Natural killer cell treated with Interleukin-12 subunit alpha and Interleukin-12 subunit beta and Interleukin-15 and Interleukin-18, amount 100 ng/mL, for 72 hours (primary cell): ENCODE measurements at regions not wholly inside any gene's neighbourhood (a gene's known extent, or its start where the extent isn't known, plus 50 kb on each side); places are given as distances from the start of the nearest gene placed in this dataset.

Experiments used
- ATAC-seq, 2 donors: fragments of 150-1000 bp; cut with Tn5 transposase in 1 of 2; sonication (Bioruptor Pico), chemical (Tn5 transposase) in 1 of 2; 2 replicates each; pipeline ENCODE4 v1.10.0; 2021
- DNase-seq: peaks from one replicate; pipeline ENCODE4 v3.0.0; 2022; ENCODE audit warnings: low spot score
- H3K27ac Mint-ChIP-seq, 2 donors: 1 replicate in 1 of 2; 2 replicates in 1 of 2; pipeline ENCODE4 v1.8.0; 2022; ENCODE audit warnings: mixed read lengths in 2 of 2, mild to moderate bottlenecking in 1 of 2, moderate library complexity in 1 of 2
- H3K27me3 Mint-ChIP-seq, 2 donors: 1 replicate in 1 of 2; 2 replicates in 1 of 2; pipeline ENCODE4 v1.8.0; 2022; ENCODE audit warnings: mixed read lengths in 2 of 2
- H3K36me3 Mint-ChIP-seq: one replicate; pipeline ENCODE4 v1.8.0; 2022; ENCODE audit warnings: mixed read lengths
- H3K4me1 Mint-ChIP-seq, 2 donors: 1 replicate in 1 of 2; 2 replicates in 1 of 2; pipeline ENCODE4 v1.8.0; 2022; ENCODE audit warnings: low read depth in 2 of 2, mixed read lengths in 2 of 2, mild to moderate bottlenecking in 1 of 2
- H3K4me3 Mint-ChIP-seq: one replicate; pipeline ENCODE4 v1.8.0; 2022; ENCODE audit warnings: mixed read lengths
- H3K9me3 Mint-ChIP-seq: 2 replicates; pipeline ENCODE4 v1.8.0; 2022; ENCODE audit warnings: mixed read lengths

DNA sequence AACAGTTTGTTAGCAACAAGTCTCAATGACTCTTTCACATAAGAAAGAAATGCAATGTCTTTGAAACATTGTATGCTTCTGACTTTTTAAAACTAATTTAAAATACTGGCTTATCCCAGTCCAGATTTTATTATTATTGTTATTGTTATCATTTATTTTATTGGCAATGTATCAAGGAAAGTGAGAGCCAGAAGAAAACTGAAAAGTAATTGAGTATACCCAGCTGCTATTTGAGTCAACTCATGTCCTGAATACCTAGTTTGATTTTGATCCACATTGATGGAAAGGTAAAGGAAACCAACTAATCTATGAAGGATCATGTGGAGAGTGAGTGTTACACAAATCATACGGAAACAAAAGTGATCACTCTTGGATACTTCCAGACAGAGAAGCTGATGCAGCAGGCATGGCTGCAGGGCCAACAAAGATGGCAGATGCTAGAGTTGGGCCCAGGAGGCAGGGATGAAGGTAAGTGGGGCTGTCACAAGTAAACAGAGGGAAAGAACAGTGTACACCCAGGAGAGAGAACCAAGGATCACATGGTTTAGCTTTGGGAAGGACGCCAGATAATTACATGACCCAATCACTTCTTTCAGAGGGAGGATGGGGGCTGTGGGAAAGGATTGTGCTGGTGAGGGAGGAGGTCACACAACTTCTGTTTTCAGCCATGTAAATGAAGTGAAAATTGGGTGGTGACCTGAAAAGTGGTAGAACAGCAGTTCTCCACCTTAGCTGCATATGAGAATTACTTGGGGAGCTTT is 179.2 kb upstream of the NAMPT start:
- ATAC-seq, result no peak
- Mint-ChIP-seq H3K4me3 (no peak overlapping the region), H3K9me3 (peaks cover 7% of the 10 kb centered on the region), H3K27ac (peak overlapping the region in 1 of 2 donors; percentile 14), H3K4me1 (peaks cover 19 to 23% of the 10 kb centered on the region in 2 donors), H3K27me3 (peaks cover 9 to 11% of the 10 kb centered on the region in 2 donors), H3K36me3 (no peaks in the 10 kb centered on the region)
- DNase-seq, result no peak

GRCh38 chr7:106462914-106463482 is 178.2 kb upstream of the NAMPT start:
- no peaks in the 10 kb centered on the region for H3K36me3 Mint-ChIP-seq
- H3K9me3 Mint-ChIP-seq, result peaks cover 5% of the 10 kb centered on the region
- H3K4me3 Mint-ChIP-seq, result peak overlapping the region; percentile 26
- H3K4me1 Mint-ChIP-seq, result peaks cover 19 to 22% of the 10 kb centered on the region in 2 donors
- ATAC-seq (no peak), DNase-seq (no peak)
- H3K27ac Mint-ChIP-seq, result peak overlapping the region in 1 of 2 donors; percentile 64
- peaks cover 0 to 11% of the 10 kb centered on the region in 2 donors for H3K27me3 Mint-ChIP-seq

GRCh38 chr7:106462365-106462859 is 177.6 kb upstream of the NAMPT start:
- DNase-seq (no peak), ATAC-seq (peak in 1 of 2 donors; percentile 49)
- Mint-ChIP-seq H3K9me3 (peaks cover 5% of the 10 kb centered on the region), H3K4me3 (peak overlapping the region; percentile 26), H3K27ac (peak overlapping the region; percentile 36 to 64), H3K36me3 (no peaks in the 10 kb centered on the region), H3K27me3 (peaks cover 0 to 11% of the 10 kb centered on the region in 2 donors), H3K4me1 (peaks cover 19 to 22% of the 10 kb centered on the region in 2 donors)

- H3K27me3 Mint-ChIP-seq, result peaks cover 0 to 7% of the 10 kb centered on the region in 2 donors
- H3K36me3 Mint-ChIP-seq, result no peaks in the 10 kb centered on the region
- no peak for DNase-seq
- H3K9me3 Mint-ChIP-seq, result peaks cover 5% of the 10 kb centered on the region
- H3K27ac Mint-ChIP-seq, result peak overlapping the region in 1 of 2 donors; percentile 64
- peaks cover 19 to 22% of the 10 kb centered on the region in 2 donors for H3K4me1 Mint-ChIP-seq
- H3K4me3 Mint-ChIP-seq, result no peak overlapping the region
- no peak for ATAC-seq
Measured at GRCh38 chr7:106460792-106461254, 176.0 kb upstream of the NAMPT start.

DNA sequence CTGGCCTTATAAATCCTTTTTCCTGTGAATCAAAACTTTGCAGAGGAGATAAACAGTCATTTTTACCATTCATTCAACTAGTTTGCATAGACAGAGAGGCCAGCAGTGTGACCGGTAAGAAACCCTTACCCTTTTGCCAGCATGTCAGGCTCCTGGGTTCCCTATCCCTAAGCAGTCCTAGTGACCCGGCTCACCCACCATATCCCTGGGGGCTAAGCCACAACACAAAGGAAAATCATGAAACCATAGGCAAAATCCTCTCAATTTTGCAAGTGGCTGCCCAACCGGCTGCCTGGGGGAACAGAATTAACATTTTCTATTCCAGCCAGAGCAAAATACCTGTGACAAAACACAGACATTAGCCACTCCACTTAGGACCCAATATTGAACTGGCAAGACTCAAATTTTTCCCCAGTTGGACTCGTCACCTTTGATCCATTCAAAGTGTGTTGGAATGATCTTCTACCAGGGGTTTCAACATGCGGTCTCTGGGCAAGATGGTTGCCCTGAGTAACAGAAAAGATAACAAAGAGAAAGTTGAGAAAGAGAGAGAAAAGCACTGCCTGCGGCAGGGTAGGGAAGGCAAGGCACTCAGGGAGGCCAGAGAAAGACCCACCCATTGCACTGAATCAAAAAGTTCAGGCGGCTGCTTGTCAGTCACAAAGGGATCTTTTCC is 174.8 kb upstream of the NAMPT start:
- ATAC-seq, result no peak
- Mint-ChIP-seq H3K36me3 (no peaks in the 10 kb centered on the region), H3K9me3 (peaks cover 5% of the 10 kb centered on the region)

GRCh38 chr7:106457678-106458077 is 172.9 kb upstream of the NAMPT start:
- ATAC-seq, result no peak

More for the DNA sequence above, 174.8 kb upstream of the NAMPT start:
- peak overlapping the region in 1 of 2 donors; percentile 64 for H3K27ac Mint-ChIP-seq
- H3K4me1 Mint-ChIP-seq, result peaks cover 19 to 22% of the 10 kb centered on the region in 2 donors
- peaks cover 0 to 9% of the 10 kb centered on the region in 2 donors for H3K27me3 Mint-ChIP-seq
- H3K4me3 Mint-ChIP-seq, result no peak overlapping the region
- no peak for DNase-seq

DNA sequence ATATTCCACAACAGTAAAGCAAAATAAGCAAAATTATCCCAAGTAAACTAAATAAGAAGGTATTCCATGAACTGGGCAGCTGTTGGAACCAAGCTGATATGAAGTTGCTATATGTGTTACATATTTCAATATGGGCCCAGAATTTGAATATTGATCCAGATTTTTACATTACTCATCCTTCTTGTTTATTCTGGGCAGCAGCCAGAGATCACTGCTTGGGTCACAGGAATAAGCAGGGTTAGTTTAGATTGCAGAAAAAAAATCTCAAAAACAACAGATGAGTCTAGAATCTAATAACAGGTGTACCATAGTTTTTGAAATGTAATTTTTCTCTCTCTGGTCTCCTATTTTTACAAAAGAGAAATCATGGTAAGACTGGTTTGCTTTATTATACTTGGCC is 171.5 kb upstream of the NAMPT start:
- DNase-seq, result no peak
- Mint-ChIP-seq H3K4me3 (no peak overlapping the region), H3K4me1 (peaks cover under 1 to 2% of the 10 kb centered on the region in 2 donors), H3K27me3 (peaks cover 0 to 9% of the 10 kb centered on the region in 2 donors), H3K9me3 (peaks cover 2% of the 10 kb centered on the region), H3K36me3 (no peaks in the 10 kb centered on the region), H3K27ac (no peak overlapping the region)
- no peak for ATAC-seq

More at GRCh38 chr7:106457678-106458077, 172.9 kb upstream of the NAMPT start:
- DNase-seq, result no peak
- H3K27me3 Mint-ChIP-seq, result peaks cover 0 to 9% of the 10 kb centered on the region in 2 donors
- peaks cover 14 to 15% of the 10 kb centered on the region in 2 donors for H3K4me1 Mint-ChIP-seq
- no peak overlapping the region for H3K4me3 Mint-ChIP-seq
- peaks cover 5% of the 10 kb centered on the region for H3K9me3 Mint-ChIP-seq
- no peak overlapping the region for H3K27ac Mint-ChIP-seq
- H3K36me3 Mint-ChIP-seq, result no peaks in the 10 kb centered on the region

DNA sequence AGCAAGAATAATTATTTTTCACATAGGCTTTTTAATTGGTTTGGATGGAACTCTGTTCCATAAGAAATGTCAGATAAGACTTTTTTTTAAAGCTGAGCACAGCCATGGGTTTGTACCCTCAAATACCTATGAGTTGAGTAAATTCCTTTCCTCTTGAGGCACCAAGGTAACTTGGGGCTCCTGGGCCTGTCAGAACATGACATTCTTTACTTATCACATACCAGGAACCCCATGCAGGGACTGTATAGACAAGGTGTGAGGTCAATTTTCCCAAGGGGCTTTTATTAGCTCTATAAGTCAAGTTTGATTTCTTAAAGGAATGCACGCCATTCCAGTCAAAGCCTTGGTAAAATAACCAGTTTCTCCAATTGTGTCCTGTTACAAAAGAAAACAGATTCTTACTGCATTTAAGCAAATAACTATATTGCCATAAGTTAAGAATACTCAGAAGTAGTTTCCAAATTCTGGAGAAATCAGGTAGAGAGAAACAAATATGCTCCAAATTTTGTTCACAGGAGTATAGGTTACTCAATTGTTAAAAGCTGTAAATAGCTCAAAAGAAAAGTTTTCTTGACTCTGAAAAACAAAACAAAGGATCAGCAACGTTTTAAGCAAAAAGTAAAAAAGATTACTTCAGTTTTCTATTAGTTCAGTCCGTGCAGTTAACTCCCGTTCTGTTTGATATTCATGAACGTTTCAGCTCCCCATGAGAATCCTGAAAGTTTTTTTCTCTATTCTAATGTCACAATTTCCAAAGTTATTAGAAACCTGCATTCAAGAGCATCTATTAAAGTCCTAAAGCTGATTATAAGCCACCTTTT is 167.5 kb upstream of the NAMPT start:
- H3K36me3 Mint-ChIP-seq, result peaks cover 9% of the 10 kb centered on the region
- no peak for ATAC-seq
- H3K27me3 Mint-ChIP-seq, result peaks cover 0 to 11% of the 10 kb centered on the region in 2 donors
- no peak for DNase-seq
- H3K4me1 Mint-ChIP-seq, result peaks cover 5 to 22% of the 10 kb centered on the region in 2 donors
- peaks cover 10% of the 10 kb centered on the region for H3K9me3 Mint-ChIP-seq
- H3K27ac Mint-ChIP-seq, result no peak overlapping the region
- H3K4me3 Mint-ChIP-seq, result no peak overlapping the region

- Mint-ChIP-seq H3K4me1 (peaks cover 5 to 22% of the 10 kb centered on the region in 2 donors), H3K9me3 (peaks cover 10% of the 10 kb centered on the region), H3K27me3 (peaks cover 0 to 11% of the 10 kb centered on the region in 2 donors)
Measured at GRCh38 chr7:106451171-106451570, 166.4 kb upstream of the NAMPT start.

DNA sequence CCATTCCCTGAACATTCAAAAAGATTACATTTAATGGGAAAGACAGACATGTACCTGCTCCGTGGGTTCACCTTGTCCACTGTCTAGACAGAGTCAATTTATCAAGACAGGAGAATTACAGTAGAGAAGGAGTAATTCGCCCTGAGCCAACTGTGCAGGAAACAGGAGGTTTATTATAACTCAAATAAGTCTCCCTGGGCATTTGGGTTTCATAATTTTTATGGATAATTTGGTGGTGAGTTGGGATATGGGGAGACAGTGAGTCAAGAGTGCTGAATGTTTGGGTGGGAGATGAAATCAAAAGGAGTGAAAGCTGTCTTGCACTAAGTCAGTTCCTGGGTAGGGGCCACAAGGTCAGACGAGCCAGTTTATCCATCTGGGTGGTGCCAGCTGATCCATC is 165.9 kb upstream of the NAMPT start:
- H3K27ac Mint-ChIP-seq, result peak overlapping the region in 1 of 2 donors; percentile 29
- ATAC-seq (no peak), DNase-seq (no peak)
- peaks cover 5 to 22% of the 10 kb centered on the region in 2 donors for H3K4me1 Mint-ChIP-seq
- H3K9me3 Mint-ChIP-seq, result peaks cover 10% of the 10 kb centered on the region
- no peak overlapping the region for H3K4me3 Mint-ChIP-seq
- peaks cover 9% of the 10 kb centered on the region for H3K36me3 Mint-ChIP-seq
- peaks cover 1 to 11% of the 10 kb centered on the region in 2 donors for H3K27me3 Mint-ChIP-seq

More at GRCh38 chr7:106451171-106451570, 166.4 kb upstream of the NAMPT start:
- no peak overlapping the region for H3K27ac Mint-ChIP-seq
- no peak overlapping the region for H3K4me3 Mint-ChIP-seq
- no peak for DNase-seq
- no peak for ATAC-seq
- H3K36me3 Mint-ChIP-seq, result peaks cover 9% of the 10 kb centered on the region

DNA sequence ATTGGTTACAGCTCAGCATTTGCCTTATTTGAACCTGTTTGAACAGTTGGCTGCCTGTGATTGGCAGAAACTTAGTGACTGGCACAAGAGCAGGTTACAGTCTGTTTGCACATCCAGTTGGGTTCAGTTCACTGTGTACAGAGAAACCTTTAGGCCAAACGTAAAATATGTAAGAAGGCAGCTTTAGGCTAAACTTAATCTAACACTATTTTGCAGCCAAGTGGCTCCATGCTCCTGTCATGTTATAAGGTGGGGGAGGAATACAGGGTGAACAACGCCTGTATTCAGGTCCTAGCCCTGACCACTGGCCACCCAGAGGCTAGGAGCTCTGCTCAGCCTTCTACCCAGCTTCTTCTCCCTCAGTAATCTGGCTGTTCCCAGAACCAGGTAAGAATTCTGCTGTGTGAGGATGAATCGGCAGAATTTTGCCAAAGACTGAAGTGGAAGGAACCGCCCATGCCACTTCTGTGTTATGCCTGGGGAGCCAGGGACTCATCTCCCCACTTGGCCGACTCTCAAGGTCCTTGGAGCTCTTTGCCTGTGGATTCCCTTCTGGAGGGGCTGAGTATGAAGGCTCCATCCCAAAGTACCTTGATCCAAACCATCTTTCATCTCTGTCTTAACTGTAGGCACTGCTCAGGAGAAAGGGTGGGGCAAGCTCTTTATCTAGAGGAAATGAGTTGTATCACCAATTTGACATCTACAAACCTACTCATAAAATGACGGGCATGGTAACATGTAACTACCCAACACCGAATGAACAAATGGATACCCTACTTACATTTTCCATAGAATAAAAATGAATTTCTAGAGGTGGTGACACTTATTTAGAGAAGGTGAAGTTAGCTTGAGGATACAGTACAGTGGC is 164.4 kb upstream of the NAMPT start:
- H3K4me3 Mint-ChIP-seq, result peak overlapping the region; percentile 4
- H3K36me3 Mint-ChIP-seq, result peaks cover 9% of the 10 kb centered on the region
- ATAC-seq (peak; percentile 40 to 51), DNase-seq (no peak)
- H3K27me3 Mint-ChIP-seq, result peaks cover 14 to 15% of the 10 kb centered on the region in 2 donors
- peaks cover 10% of the 10 kb centered on the region for H3K9me3 Mint-ChIP-seq
- peaks cover 5 to 22% of the 10 kb centered on the region in 2 donors for H3K4me1 Mint-ChIP-seq
- peak overlapping the region; percentile 29 to 58 for H3K27ac Mint-ChIP-seq

DNA sequence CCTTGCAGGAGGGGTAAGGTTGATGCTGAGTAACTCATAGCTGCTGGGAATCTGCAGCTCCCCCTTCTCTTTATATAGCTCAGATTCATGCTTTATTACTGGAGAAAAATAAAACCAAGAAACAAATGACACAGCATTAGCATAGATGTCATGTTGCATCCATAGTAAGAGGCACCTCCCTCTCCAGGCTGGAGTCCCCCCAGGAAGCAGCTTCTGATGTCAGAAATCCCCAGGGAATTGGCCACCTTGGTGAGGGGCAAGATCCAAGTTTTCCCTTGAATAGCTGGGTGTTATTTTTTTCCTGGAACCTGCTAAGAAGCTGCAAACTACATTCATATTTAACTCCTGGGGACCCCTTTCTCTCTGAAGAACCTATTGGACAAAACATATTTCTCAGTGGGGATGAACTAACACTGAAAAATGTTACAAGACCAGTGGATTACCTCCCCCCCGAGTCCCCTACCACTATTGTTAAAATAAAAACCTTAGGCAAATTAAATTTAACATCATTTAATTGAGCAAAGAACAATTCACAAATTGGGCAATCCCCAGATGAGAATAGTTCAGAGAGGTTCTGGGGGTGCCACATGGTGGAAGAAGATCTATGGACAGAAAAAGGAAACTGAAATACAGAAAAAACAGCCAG is 163.7 kb upstream of the NAMPT start:
- peaks cover 15 to 16% of the 10 kb centered on the region in 2 donors for H3K27me3 Mint-ChIP-seq
- DNase-seq (no peak), ATAC-seq (no peak)
- peaks cover 5 to 22% of the 10 kb centered on the region in 2 donors for H3K4me1 Mint-ChIP-seq
- no peak overlapping the region for H3K4me3 Mint-ChIP-seq
- peak overlapping the region in 1 of 2 donors; percentile 4 for H3K27ac Mint-ChIP-seq
- peaks cover 9% of the 10 kb centered on the region for H3K36me3 Mint-ChIP-seq
- H3K9me3 Mint-ChIP-seq, result peaks cover 10% of the 10 kb centered on the region
